HG03439 (cell line): ENCODE measurements at regions not wholly inside any gene's neighbourhood (a gene's known extent, or its start where the extent isn't known, plus 50 kb on each side); places are given as distances from the start of the nearest gene placed in this dataset.

Experiments used
- ATAC-seq: cut with Tn5 transposase; IDR thresholded peaks from one replicate; pipeline ENCODE4 v1.9.1; 2021; ENCODE audit warnings: mild to moderate bottlenecking, moderate library complexity; ENCODE audit not compliant: unreplicated experiment

- no peak for ATAC-seq
These were observed 290.8 kb upstream of the CXCR4 start for GRCh38 chr2:136408795-136409194.

- ATAC-seq: no peak
These were observed 290.0 kb upstream of the CXCR4 start for GRCh38 chr2:136407952-136408318.

GRCh38 chr2:136407117-136407951 lies 289.4 kb upstream of the CXCR4 start:
- ATAC-seq: no peak

GRCh38 chr2:136404925-136405324 lies 287.0 kb upstream of the CXCR4 start:
- no peak for ATAC-seq

GRCh38 chr2:136404176-136404575 lies 286.2 kb upstream of the CXCR4 start:
- no peak for ATAC-seq

GRCh38 chr2:136402281-136402680 lies 284.3 kb upstream of the CXCR4 start:
- no peak for ATAC-seq

GRCh38 chr2:136399667-136400289 lies 281.8 kb upstream of the CXCR4 start:
- no peak for ATAC-seq

- no peak for ATAC-seq
These were observed 277.6 kb upstream of the CXCR4 start for GRCh38 chr2:136395582-136395981.

GRCh38 chr2:136394136-136395060 lies 276.4 kb upstream of the CXCR4 start:
- peak; percentile 70 for ATAC-seq

GRCh38 chr2:136393514-136393913 lies 275.6 kb upstream of the CXCR4 start:
- no peak for ATAC-seq

GRCh38 chr2:136392897-136393505 lies 275.1 kb upstream of the CXCR4 start:
- no peak for ATAC-seq

GRCh38 chr2:136389809-136390208 lies 271.9 kb upstream of the CXCR4 start:
- ATAC-seq: peak; percentile 75

- no peak for ATAC-seq
These were observed 268.1 kb upstream of the CXCR4 start for GRCh38 chr2:136386046-136386445.

GRCh38 chr2:136384531-136385303 lies 266.8 kb upstream of the CXCR4 start:
- peak; percentile 45 for ATAC-seq

- ATAC-seq: no peak
These were observed 265.2 kb upstream of the CXCR4 start for GRCh38 chr2:136383167-136383566.

GRCh38 chr2:136381722-136382633 lies 264.0 kb upstream of the CXCR4 start:
- ATAC-seq: peak; percentile 83

- ATAC-seq: no peak
These were observed 263.3 kb upstream of the CXCR4 start for GRCh38 chr2:136381245-136381644.

- no peak for ATAC-seq
These were observed 261.0 kb upstream of the CXCR4 start for GRCh38 chr2:136378712-136379595.
